Prostate gland (tissue), 2 donors: ENCODE measurements at regions not wholly inside any gene's neighbourhood (a gene's known extent, or its start where the extent isn't known, plus 50 kb on each side); places are given as distances from the start of the nearest gene placed in this dataset.

ENCODE experiments used
- CTCF ChIP-seq, 4 experiments: fragments of 200-600 bp in 2 of 4; fragments of 450-650 bp in 2 of 4; sonication (generic) in 2 of 4; IDR thresholded peaks; 1 replicate in 3 of 4; 2 replicates in 1 of 4; pipeline ENCODE4 v1.5.1; 2016 to 2019; ENCODE audit warnings: antibody characterized with exemption in 4 of 4, mild to moderate bottlenecking in 2 of 4, moderate library complexity in 2 of 4
- POLR2A ChIP-seq: fragments of 450-650 bp; IDR thresholded peaks from one replicate; pipeline ENCODE4 v1.6.1; 2016; ENCODE audit warnings: antibody characterized with exemption, mild to moderate bottlenecking

DNA sequence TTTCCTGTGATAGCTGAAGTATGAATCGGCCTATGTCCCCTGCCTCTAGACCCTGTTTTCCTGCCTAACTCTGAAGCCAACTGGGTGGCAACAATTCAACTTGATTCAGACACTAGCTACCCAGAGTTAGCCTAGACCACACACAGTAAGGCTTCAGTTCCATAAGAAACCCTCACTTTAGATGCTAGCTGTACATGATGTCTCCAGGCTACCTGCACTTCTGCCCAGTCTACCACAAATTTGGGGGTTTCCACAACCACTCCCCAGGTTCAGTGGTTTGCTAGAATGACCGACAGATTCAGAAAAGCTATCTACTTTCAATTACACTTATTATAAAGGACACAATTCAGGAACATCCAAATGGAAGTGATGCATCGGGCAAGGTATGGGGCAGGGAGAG is 119.4 kb upstream of the VLDLR start:
- TF ChIP-seq CTCF (IDR thresholded peaks at IDR 0.05): no peak
- TF ChIP-seq POLR2A: no peak
